AG09319 (cell line): ENCODE measurements at regions not wholly inside any gene's neighbourhood (a gene's known extent, or its start where the extent isn't known, plus 50 kb on each side); places are given as distances from the start of the nearest gene placed in this dataset.

Experiments used
- DNase-seq: peaks from one replicate; pipeline ENCODE4 v3.0.0-alpha.2; 2010; ENCODE audit warnings: low read depth; ENCODE audit errors: extremely low read depth
- TF ChIP-seq, protein P1 (sequence below): IDR thresholded peaks from 2 replicates; pipeline ENCODE4 v1.5.1; 2011; ENCODE audit warnings: low read depth, mild to moderate bottlenecking, inconsistent platforms, low read length, moderate library complexity

DNA sequence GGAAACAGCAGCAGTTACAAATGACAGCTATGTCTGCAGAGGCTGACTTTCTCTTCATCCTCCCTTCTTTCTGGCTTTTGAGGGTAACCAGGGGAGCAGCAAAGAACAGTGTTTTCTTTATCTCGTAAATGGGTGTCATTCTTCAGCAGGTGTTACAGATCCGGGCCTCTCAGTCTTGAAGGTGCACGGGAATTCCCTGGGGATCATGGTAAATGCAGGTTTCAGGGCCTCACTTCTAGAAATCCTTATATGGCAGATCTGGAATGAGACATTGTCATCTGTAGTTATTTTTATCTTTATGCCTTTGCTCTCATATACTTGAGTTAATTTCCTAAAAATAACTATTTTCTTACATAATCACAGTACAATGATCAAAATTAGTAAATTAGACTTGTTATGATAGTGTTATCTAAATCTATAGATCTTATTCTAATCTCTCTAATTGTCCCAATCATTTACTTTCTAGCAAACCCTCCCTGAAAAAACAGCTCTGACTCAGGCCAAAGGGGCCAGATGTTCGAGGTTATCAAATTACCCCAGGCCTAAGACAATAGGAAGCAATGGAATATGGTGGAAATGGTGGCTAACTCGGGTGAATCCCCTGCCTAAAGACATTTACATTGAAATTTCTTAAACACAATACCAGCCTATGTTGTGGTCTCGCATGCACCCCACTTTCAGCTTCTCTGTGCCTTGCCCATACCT lies 145.0 kb downstream of the CAND1 start:
- no peak for DNase-seq
- TF ChIP-seq, protein P1, sequence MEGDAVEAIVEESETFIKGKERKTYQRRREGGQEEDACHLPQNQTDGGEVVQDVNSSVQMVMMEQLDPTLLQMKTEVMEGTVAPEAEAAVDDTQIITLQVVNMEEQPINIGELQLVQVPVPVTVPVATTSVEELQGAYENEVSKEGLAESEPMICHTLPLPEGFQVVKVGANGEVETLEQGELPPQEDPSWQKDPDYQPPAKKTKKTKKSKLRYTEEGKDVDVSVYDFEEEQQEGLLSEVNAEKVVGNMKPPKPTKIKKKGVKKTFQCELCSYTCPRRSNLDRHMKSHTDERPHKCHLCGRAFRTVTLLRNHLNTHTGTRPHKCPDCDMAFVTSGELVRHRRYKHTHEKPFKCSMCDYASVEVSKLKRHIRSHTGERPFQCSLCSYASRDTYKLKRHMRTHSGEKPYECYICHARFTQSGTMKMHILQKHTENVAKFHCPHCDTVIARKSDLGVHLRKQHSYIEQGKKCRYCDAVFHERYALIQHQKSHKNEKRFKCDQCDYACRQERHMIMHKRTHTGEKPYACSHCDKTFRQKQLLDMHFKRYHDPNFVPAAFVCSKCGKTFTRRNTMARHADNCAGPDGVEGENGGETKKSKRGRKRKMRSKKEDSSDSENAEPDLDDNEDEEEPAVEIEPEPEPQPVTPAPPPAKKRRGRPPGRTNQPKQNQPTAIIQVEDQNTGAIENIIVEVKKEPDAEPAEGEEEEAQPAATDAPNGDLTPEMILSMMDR = no peak

DNA sequence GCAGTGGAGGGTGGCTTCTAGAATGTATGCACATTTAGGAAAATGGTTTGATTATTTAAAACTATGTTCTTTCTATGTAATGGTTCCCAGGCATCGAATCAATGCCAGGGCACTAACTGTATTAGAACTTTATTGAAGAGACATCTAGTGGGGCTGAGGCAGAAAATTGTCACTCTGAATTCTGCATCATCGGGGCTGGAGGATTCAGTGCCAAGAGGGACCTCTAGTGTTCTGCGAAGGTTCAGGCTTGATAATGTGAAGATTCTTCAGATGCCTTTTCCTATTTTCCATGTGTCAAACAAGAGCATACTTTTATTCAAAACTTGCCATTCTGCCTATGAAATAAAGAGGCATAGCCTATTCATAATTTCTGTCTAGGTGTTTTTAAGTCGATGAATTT lies 146.3 kb downstream of the CAND1 start:
- TF ChIP-seq, protein P1 = peak; percentile 41
- DNase-seq = no peak

DNA sequence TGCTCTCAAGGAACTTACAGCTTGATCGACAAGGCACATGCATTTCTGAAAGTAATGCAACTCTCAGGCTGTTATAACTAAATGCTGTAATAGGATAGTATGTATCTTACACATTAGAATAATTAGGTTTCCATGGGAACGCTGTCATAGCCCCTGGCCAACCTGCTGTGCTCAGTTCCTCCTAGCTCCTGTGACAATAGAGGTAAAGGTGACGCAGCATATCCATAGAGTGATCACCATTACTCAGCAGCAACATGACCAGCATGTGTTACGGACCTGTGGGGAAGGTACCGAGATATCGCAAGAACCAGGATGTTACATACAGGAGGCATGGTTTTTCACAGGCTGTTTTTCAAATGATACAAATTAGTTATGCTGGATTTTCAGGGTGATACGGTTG lies 150.7 kb downstream of the CAND1 start:
- no peak for DNase-seq
- TF ChIP-seq, protein P1 = no peak

DNA sequence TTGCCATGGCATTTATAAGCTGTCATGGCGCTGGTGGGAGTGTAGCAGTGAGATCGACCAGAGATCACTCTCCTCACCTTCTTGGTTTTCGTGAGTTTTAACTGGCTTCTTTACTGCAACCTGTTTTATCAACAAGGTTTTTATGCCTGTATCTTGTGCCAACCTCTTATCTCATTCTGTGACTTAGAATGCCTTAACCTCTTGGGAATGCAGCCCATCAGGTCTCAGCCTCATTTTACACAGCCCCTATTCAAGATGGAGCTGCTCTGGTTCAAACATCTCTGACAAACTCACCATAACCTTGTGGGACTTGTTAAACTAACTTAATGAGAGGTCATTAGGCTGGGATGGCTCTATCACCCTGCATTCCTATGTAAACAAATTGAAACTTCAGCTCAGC lies 151.3 kb downstream of the CAND1 start:
- DNase-seq = no peak
- TF ChIP-seq, protein P1 = no peak

DNA sequence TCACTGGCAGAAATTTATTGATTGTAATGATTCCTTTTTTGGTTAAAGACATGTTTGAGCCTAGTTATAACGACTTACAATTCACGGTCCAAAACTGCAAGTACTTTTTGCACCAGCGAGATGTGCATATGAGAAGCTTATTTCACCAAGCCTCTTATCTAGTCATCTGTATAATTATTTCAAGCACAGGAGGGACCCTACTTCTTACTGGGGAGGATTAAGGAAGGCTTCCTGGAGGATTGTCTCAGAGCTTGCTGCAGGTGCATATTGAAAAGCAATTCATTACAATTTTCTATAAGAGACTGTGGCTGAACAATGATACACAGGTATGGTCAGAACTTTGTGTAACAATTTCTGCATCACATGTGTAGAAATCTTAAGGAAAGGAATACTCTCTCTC lies 152.9 kb downstream of the CAND1 start:
- DNase-seq = no peak

DNA sequence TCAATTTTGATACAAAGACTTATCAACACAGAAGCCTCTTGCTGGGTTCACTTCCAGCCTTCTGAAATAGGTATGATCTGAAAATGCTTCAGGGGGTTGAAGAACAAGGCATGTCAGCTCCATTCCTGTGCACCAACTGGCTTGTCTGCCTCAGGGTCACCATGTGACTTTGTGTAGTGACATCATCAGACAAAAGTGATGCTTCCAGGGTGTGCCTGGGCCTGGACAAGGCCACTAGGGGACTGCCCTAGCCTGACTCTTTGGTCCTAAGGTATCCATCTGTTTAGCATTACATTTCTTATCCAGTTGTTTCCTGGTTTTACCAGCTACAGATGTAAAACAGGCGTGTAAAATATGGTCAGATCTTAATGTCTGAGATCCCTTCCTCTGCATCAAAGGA lies 155.6 kb downstream of the CAND1 start:
- DNase-seq = no peak
- TF ChIP-seq, protein P1 = no peak

More for the DNA sequence above, 152.9 kb downstream of the CAND1 start:
- TF ChIP-seq, protein P1 = no peak

DNA sequence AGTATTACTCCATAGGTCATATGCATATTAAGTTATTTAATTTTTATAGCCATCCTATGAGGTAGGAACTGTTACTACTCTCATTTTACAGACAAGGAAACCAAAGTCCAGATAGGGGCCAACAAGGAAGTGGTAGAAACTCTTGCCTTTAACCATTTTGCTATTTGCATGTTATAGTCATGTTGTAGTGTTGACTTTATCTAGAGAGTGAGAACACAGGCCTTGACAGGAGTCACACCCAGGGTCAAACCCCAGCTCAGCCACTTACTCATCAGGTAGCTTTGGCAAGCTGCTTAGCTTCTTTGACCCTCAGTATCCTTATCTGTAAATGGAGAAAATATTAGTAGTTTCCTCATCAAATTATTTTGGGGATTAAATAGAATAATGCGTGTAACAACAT lies 156.2 kb downstream of the CAND1 start:
- TF ChIP-seq, protein P1 = no peak
- DNase-seq = no peak
